PC-3 (cell line): ENCODE measurements at regions not wholly inside any gene's neighbourhood (a gene's known extent, or its start where the extent isn't known, plus 50 kb on each side); places are given as distances from the start of the nearest gene placed in this dataset.

Experiments
- ATAC-seq: fragments of 200-7000 bp; cut with Tn5 transposase; 2 replicates; pipeline ENCODE4 v1.9.1; 2020; ENCODE audit warnings: mild to moderate bottlenecking, moderate library complexity
- BruUV-seq: library from RNA; stranded (reverse); fragments of 400-500 nt; replicated peaks from 2 replicates; lab custom pipeline; 2021; lab: Mats Ljungman, UMichigan
- CTCF ChIA-PET: fragments of 300-600 bp; sonication (Branson Sonifier 250); formaldehyde crosslinking; loops from one replicate; lab custom pipeline; 2022; ENCODE audit warnings: antibody characterized with exemption; lab: Charles Lee
- POLR2A ChIA-PET: fragments of 300-600 bp; sonication (Branson Sonifier 250); formaldehyde crosslinking; loops from one replicate; lab custom pipeline; 2022; ENCODE audit warnings: antibody characterized with exemption; ENCODE audit not compliant: unreplicated experiment; lab: Charles Lee
- DNase-seq: peaks from one replicate; pipeline ENCODE4 v3.0.0-alpha.2; 2015
- H2AFZ ChIP-seq: fragments of 300-600 bp; sonication (generic); 2 replicates; pipeline ENCODE4 v1.6.0; 2016; ENCODE audit warnings: antibody characterized with exemption, low read length
- H3F3A ChIP-seq: fragments of 300-600 bp; sonication (generic); one replicate; pipeline ENCODE4 v1.6.0; 2017; ENCODE audit warnings: antibody characterized with exemption, low read length, control low read depth, mild to moderate bottlenecking; ENCODE audit not compliant: unreplicated experiment
- H3K27ac ChIP-seq: fragments of 300-600 bp; sonication (generic); 2 replicates; pipeline ENCODE4 v1.5.1; 2016; ENCODE audit warnings: mild to moderate bottlenecking, low read length
- H3K27me3 ChIP-seq: fragments of 300-600 bp; sonication (generic); 2 replicates; pipeline ENCODE4 v1.6.1; 2016; ENCODE audit warnings: low read length, mixed read lengths
- H3K36me3 ChIP-seq: fragments of 300-600 bp; sonication (generic); 2 replicates; pipeline ENCODE4 v1.6.1; 2016; ENCODE audit warnings: low read depth, mixed run types, low read length, mixed read lengths
- H3K4me1 ChIP-seq: fragments of 300-600 bp; sonication (generic); 2 replicates; pipeline ENCODE4 v1.5.1; 2016; ENCODE audit warnings: low read length; ENCODE audit not compliant: insufficient read depth
- H3K4me2 ChIP-seq: fragments of 300-600 bp; sonication (generic); 2 replicates; pipeline ENCODE4 v1.6.0; 2016; ENCODE audit warnings: low read length
- H3K4me3 ChIP-seq: fragments of 300-600 bp; sonication (generic); 2 replicates; pipeline ENCODE4 v1.5.1; 2016; ENCODE audit warnings: mild to moderate bottlenecking, low read length, mixed read lengths
- H3K79me2 ChIP-seq: fragments of 300-600 bp; sonication (generic); 2 replicates; pipeline ENCODE4 v1.6.1; 2017; ENCODE audit warnings: low read length, mixed read lengths
- H3K9ac ChIP-seq: fragments of 300-600 bp; sonication (generic); 2 replicates; pipeline ENCODE4 v1.6.0; 2016; ENCODE audit warnings: mild to moderate bottlenecking, low read length
- H3K9me2 ChIP-seq: fragments of 300-600 bp; sonication (generic); replicated peaks from 2 replicates; pipeline ENCODE4 v1.6.1; 2016; ENCODE audit warnings: mixed run types, low read length, mixed read lengths
- H3K9me3 ChIP-seq: fragments of 300-600 bp; sonication (generic); 2 replicates; pipeline ENCODE4 v1.6.1; 2016; ENCODE audit warnings: low read length, mixed read lengths
- H4K20me1 ChIP-seq: fragments of 300-600 bp; sonication (generic); 2 replicates; pipeline ENCODE4 v1.6.1; 2016; ENCODE audit warnings: low read length, mixed read lengths
- CTCF ChIP-seq: fragments of 300-600 bp; sonication (generic); conservative IDR thresholded peaks from 2 replicates; pipeline ENCODE4 v1.5.1; 2017; ENCODE audit warnings: antibody characterized with exemption, low read depth, mild to moderate bottlenecking, low read length
- EZH2 ChIP-seq: fragments of 300-600 bp; sonication (generic); IDR thresholded peaks from one replicate; pipeline ENCODE4 v1.6.1; 2017; ENCODE audit warnings: antibody characterized with exemption, mild to moderate bottlenecking, low read length; ENCODE audit not compliant: unreplicated experiment
- EZH2phosphoT487 ChIP-seq: fragments of 300-600 bp; sonication (generic); IDR thresholded peaks from 2 replicates; pipeline ENCODE4 v1.6.1; 2018; ENCODE audit warnings: mild to moderate bottlenecking, antibody characterized with exemption, low read length, borderline replicate concordance
- intact Hi-C: fragments of 100-400 bp; cut with micrococcal nuclease; formaldehyde crosslinking; loops from 2 replicates; pipeline ENCODE4 v1.9.0; 2023

- intact Hi-C loops, result no loop called here
- H3K27ac ChIP-seq, result no peak overlapping the region
- H3K9me2 ChIP-seq, result no peaks in the 10 kb centered on the region
- no peaks in the 10 kb centered on the region for H3F3A ChIP-seq
- no peak for DNase-seq
- BruUV-seq, result no TSS peak
- H3K4me2 ChIP-seq, result no peak overlapping the region
- H3K9me3 ChIP-seq, result no peaks in the 10 kb centered on the region
- no peaks in the 10 kb centered on the region for H3K27me3 ChIP-seq
- no peaks in the 10 kb centered on the region for H3K36me3 ChIP-seq
- CTCF ChIA-PET, result no interaction called here
- ATAC-seq, result no peak
- no peak overlapping the region for H3K4me3 ChIP-seq
- H4K20me1 ChIP-seq, result no peaks in the 10 kb centered on the region
- H3K4me1 ChIP-seq, result no peaks in the 10 kb centered on the region
- POLR2A ChIA-PET, result no interaction called here
- no peak overlapping the region for H2AFZ ChIP-seq
- H3K9ac ChIP-seq, result no peak overlapping the region
- TF ChIP-seq EZH2, result no peak
- no peak for TF ChIP-seq EZH2phosphoT487
- no peak for TF ChIP-seq CTCF
- H3K79me2 ChIP-seq, result no peaks in the 10 kb centered on the region
Measured at GRCh38 chr19:28655054-28655453, 557.9 kb downstream of the UQCRFS1 start.

GRCh38 chr19:28652765-28653164, 560.2 kb downstream of the UQCRFS1 start:
- DNase-seq, result no peak
- CTCF ChIA-PET, result no interaction called here
- POLR2A ChIA-PET, result no interaction called here

More at GRCh38 chr19:28652765-28653164, 560.2 kb downstream of the UQCRFS1 start:
- H3K27ac ChIP-seq, result no peak overlapping the region
- no peaks in the 10 kb centered on the region for H4K20me1 ChIP-seq
- no peak for ATAC-seq
- H3F3A ChIP-seq, result no peaks in the 10 kb centered on the region
- H3K36me3 ChIP-seq, result no peaks in the 10 kb centered on the region
- intact Hi-C loops, result no loop called here
- no peaks in the 10 kb centered on the region for H3K9me3 ChIP-seq
- no peak overlapping the region for H2AFZ ChIP-seq
- H3K4me3 ChIP-seq, result no peak overlapping the region
- no peaks in the 10 kb centered on the region for H3K9me2 ChIP-seq
- H3K27me3 ChIP-seq, result no peaks in the 10 kb centered on the region
- no peaks in the 10 kb centered on the region for H3K4me1 ChIP-seq
- H3K79me2 ChIP-seq, result no peaks in the 10 kb centered on the region
- TF ChIP-seq EZH2phosphoT487 (no peak), CTCF (no peak), EZH2 (no peak)
- no peak overlapping the region for H3K4me2 ChIP-seq
- no TSS peak for BruUV-seq
- no peak overlapping the region for H3K9ac ChIP-seq
